ELR (cell line): ENCODE measurements at regions not wholly inside any gene's neighbourhood (a gene's known extent, or its start where the extent isn't known, plus 50 kb on each side); places are given as distances from the start of the nearest gene placed in this dataset.
"Not testable (repeated sequence)": the region's sequence is repeated elsewhere in the genome, so short reads cannot be mapped to it uniquely, and the experiment has no call there.

Experiments
- DNase-seq: peaks from one replicate; pipeline ENCODE4 v3.0.0-alpha.2; 2015; ENCODE audit warnings: low read depth

GRCh38 chr4:175277816-175278215 lies 359.7 kb downstream of the ADAM29 start:
- DNase-seq: no peak

- no peak for DNase-seq
These were observed 362.0 kb downstream of the ADAM29 start for GRCh38 chr4:175280153-175280552.

- DNase-seq: no peak
These were observed 363.7 kb downstream of the ADAM29 start for GRCh38 chr4:175281894-175282293.

DNA sequence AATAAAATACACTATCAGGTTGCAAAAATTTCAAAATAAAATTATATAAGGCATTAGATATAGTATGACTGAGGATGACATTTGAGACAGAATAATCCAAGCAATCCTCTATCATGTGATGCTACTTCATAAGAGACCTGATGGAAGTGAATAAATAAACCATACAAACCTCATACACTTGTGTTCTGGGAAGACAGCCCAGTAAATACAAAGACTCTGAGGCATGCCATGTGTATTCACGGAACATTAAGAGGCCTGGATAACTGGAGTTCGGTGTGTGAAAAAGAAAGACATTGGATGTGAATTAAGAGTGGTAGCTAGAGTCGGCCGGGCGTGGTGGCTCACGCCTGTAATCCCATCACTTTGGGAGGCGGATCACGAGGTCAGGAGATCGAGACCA lies 364.2 kb downstream of the ADAM29 start:
- DNase-seq: no peak

GRCh38 chr4:175290401-175290800 lies 372.2 kb downstream of the ADAM29 start:
- peak; percentile 24 for DNase-seq

DNA sequence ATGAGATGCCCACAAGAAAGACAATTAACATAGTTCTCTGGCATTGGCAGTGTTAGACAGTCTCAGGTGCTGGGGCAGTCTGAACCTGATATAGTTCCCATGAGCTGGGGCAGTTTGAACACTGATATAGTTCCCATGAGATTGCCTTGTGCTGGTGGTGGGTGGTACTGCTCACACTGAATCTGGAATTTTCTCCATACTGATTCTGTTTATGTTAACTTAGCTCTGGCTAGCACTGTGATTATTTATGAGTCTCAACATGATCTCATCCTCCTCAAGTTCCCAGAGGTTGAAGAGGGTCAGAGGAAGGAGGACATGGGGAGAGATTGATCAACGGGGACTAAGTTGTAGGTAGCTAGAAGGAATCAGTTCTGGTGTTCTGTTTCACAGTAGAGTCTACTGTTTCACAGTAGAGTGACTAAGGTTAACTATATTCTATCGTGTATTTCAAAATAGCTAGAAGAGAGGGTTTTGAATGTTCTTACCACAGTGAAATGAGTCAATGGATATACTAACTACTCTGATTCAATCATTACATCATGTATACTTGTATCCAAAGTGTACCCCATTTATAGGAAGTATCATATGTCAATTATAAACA lies 379.9 kb downstream of the ADAM29 start:
- DNase-seq: peak; percentile 74

GRCh38 chr4:175306436-175306835 lies 388.3 kb downstream of the ADAM29 start:
- DNase-seq: no peak

DNA sequence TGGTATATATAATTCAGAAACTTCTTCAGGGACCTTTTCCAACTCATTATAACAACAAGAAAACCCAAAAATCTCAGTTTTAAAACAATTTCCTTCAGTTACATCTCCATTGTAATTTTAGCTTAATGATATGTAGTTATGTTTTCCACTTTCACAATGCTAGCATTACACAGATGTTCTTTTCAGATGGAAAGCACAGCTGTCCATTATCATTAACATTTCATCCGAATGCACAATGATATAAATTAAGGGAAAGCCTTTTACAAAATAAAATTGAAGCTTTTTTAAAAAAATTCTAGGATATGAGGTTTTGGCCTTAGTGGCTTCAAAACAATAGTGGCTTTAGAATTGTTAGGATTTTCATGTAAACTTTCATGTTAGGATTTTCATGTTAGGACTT lies 389.2 kb downstream of the ADAM29 start:
- DNase-seq: no peak

- peak; percentile 74 for DNase-seq
These were observed 390.1 kb downstream of the ADAM29 start for GRCh38 chr4:175308236-175308635.

DNA sequence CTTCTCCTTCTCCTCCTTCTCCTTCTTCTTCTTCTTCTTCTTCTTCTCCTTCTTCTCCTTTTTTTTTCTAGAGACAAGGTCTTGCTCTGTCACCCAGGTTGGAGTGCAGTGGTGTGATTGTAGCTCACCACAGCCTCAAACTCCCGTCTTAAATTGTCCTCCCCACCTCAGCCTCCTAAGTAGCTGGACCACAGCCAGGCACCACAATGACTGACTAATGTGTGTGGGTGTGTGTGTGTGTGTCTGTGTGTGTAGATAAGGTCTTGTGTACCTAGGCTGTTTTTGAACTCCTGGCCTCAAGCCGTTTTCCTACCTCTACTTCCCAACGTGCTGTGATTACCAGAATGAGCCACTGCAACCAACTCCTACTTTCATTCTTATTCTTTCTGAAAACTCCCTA lies 390.9 kb downstream of the ADAM29 start:
- no peak for DNase-seq

DNA sequence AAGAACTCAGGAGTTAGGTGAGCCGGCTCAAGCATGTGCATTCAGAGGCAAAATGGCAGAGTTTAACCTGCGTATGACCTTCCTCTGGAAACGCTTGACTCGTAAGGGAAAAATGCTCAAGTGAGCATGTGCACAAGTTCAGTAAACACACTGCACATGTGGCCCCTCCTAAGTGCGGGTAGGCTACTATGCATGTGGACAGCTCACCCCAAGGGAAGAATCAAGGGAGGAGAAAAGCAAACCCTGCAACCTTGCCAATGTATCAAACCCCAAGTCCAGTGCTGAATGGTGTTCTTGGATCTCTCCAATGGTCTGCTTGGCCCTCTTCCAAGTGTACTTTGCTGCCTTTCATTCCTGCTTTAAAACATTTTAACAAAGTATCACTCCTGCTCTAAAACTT lies 407.1 kb downstream of the ADAM29 start:
- peak; percentile 22 for DNase-seq

GRCh38 chr4:175326796-175327195 lies 408.6 kb downstream of the ADAM29 start:
- no peak for DNase-seq

DNA sequence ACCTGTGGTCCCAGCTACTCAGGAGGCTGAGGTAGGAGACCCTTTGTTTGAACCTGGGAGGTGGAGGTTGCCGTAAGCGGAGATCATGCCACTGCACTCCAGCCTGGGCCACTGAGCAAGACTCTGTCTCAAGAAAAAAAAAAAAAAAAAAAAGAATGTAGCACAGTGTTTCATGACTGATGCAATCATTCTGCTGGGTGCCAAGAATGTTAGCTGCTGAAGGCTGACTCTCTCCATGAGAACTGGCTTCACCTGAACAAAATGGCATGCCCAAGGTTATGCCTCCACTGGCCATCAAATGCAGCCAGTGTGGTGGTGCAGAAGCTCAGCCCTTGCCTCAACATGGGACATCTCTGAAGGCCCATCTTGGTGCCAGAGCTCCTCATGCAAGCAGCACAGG lies 412.1 kb downstream of the ADAM29 start:
- DNase-seq: peak; percentile 33

DNA sequence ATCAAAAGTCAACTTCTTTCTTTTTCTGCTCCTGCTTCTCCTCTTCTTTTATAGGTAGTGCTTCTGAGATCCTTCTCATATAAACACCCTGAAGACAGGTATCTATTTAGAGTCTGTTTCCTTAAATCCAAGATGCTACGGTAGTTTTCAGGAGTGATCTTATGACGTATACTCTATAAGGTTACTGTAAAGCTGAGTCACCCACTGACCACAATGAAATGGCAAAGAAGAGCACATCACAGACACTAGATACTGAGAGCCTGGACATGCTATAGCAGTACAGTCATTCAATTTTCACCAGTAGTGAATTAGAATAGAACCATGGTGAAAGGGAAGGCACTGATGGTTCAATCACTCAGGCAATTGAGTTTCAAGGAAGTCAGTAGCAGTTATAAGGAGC lies 412.5 kb downstream of the ADAM29 start:
- DNase-seq: peak; percentile 85

DNA sequence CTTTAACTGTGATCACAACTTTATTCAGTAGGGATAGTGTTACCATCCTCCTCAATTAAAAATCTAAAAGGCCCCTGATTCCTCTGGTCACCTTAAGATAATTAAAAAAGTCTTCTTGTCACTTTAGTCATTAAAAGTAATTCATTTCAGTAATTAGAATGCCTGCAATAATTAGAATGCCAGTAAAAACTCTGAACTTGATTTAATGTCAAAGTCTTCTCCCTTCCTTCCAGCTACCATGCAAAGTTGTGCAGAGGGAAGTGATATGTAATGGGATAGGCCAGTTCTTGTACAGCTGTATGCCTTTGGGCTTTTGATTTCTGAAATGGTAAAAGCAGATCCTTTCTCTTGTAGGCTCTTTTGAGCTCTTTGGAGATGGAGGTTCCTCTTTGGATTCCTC lies 417.2 kb downstream of the ADAM29 start:
- DNase-seq: no peak

GRCh38 chr4:175336570-175336969 lies 418.4 kb downstream of the ADAM29 start:
- not testable (repeated sequence) for DNase-seq

DNA sequence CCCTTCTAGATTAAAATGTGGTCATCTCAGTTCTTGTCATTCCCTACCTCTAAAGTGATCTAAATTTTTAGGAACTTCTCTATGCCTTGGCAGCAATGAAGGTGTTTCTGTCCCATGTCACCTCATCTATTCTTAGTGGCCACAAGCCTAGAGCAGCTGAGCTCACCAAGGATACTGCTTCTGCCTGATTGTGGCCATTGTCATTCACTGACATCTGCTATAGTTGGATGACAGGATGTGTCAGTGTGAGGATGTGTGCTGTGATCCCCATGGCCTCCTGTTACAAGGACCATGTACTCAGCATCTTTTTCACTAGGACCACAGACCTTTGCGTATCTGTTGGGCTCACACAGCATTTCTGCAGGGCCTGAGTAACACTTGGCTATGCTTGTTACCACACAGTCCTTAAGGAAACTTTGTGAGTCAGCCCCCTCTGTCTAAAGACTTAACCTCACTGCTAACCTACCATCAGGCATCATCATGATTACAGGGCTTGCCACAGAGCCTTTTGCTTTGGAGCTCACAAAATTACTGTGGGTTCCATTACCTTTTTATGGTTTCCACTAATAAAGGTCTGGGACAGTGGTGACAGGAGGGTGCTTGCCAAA lies 421.0 kb downstream of the ADAM29 start:
- DNase-seq: peak; percentile 69

DNA sequence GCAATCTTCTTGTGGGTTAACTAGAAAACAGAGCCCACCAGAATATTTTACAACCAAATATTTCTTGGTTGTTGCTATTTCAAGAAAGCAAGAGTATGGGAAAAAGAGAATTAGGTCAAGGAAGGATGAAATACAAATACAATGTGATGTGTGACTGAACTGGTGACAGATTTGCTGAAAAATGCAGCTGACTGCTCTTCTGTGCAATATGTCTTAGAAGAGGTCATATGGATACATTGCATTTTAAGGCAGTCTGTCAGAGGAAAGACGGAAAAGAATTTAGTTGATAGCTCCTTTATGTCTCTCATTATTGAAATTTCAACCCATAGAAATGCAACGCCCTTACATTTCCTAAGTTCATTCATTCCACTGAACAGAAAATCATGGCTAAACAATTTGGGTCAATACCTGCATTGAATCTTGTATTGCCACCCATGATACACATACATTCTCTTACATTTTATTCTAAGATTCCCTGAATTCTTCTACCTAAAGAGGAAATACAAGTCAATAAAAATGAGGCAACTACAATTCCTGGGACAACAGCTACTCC lies 423.1 kb downstream of the ADAM29 start:
- DNase-seq: no peak

DNA sequence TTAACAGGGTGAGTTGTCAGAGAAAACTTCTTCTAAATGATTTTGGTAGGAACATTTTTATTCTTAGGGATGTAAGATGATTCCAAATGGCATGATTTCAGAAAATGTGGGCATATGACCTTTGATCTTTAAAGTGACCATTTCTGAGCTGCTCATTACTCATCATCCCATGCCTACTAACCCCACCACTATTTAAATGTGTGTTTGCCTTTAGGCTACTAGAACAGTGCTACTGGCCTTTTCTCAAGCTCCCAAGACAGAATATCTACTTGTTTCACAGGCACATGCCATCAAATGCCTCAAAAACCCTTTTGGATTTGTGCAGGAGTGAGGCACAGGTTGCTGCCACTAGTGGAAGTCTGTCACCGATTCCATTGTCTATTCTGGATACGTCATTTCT lies 428.2 kb downstream of the ADAM29 start:
- peak; percentile 58 for DNase-seq

GRCh38 chr4:175350246-175350645 lies 432.1 kb downstream of the ADAM29 start:
- DNase-seq: no peak

GRCh38 chr4:175351473-175351872 lies 433.3 kb downstream of the ADAM29 start:
- no peak for DNase-seq

- peak; percentile 64 for DNase-seq
These were observed 443.0 kb downstream of the GPM6A start for GRCh38 chr4:175369087-175369486.

DNA sequence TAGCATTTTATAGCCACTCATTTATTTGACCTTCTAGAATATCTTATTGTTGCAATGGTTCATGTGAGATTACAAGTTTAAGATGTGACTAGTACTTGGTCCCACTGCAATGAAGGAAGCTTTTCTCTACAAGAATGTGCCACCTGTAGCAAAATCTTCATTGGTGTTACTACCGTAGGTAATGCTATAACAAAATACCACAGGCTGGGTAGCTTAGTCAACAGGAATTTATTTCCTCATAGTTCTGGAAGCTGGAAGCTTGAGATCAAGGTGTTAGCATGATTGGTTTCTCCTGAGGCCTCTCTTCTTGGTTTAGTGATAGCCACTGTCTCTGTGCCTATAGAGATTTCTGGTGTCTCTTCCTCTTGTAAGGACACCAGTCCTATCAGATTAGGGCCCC lies 441.0 kb downstream of the GPM6A start:
- DNase-seq: peak; percentile 31

DNA sequence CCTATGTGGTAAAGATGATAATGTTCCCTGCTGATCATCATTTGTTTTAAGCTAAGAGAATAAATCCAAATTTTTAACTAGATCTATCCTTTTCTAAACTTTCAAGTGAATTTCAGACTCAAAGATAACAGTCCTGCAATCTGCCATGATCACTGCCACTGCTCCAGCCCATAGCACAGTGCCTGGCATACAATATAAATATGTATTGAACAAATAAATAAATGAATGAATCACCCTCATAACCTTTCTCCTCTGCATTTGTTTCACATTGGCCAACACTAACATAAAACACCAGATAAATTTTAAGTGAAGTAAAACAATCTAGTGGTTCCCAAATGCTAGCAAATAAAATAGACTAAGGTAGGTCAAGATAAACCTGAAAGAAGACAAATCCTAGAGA lies 439.0 kb downstream of the GPM6A start:
- peak; percentile 39 for DNase-seq
